ENCODE measurements at regions not wholly inside any gene's neighbourhood (a gene's known extent, or its start where the extent isn't known, plus 50 kb on each side); places are given as distances from the start of the nearest gene placed in this dataset.

GRCh38 chr1:9475061-9475627 lies 64.1 kb upstream of the SLC25A33 start:
- TF ChIP-seq FOXP2 (optimal IDR thresholded peaks at IDR 0.05; ENCODE audit: borderline replicate concordance, extremely low read depth, extremely low read length, insufficient read depth) (no peak), TAF1 (IDR thresholded peaks at IDR 0.05; ENCODE audit: borderline replicate concordance, insufficient read depth, low read length) (no peak), POLR2AphosphoS5 (IDR thresholded peaks at IDR 0.05; ENCODE audit: low read depth, low read length) (no peak), REST (IDR thresholded peaks at IDR 0.05; ENCODE audit: insufficient read depth in 1 of 2, low read depth in 2 of 2, low read length in 2 of 2) (no peak), SIN3A (IDR thresholded peaks at IDR 0.05; ENCODE audit: borderline replicate concordance, insufficient read depth, low read length) (no peak)
